HCT116 (cell line): ENCODE measurements at regions not wholly inside any gene's neighbourhood (a gene's known extent, or its start where the extent isn't known, plus 50 kb on each side); places are given as distances from the start of the nearest gene placed in this dataset.

Experiments used
- ELF1 ChIP-seq: IDR thresholded peaks from 2 replicates; pipeline ENCODE4 v1.6.1; 2012; ENCODE audit warnings: low read depth, borderline replicate concordance
- EZH2 ChIP-seq: fragments of 200-600 bp; sonication (generic); IDR thresholded peaks from 2 replicates; pipeline ENCODE4 v1.6.1; 2017; ENCODE audit warnings: antibody characterized with exemption, mixed run types
- EZH2phosphoT487 ChIP-seq: fragments of 200-600 bp; IDR thresholded peaks from 2 replicates; pipeline ENCODE4 v1.6.1; 2018; ENCODE audit warnings: antibody characterized with exemption, borderline replicate concordance
- POLR2A ChIP-seq: IDR thresholded peaks from 2 replicates; pipeline ENCODE4 v1.7.0; 2011; ENCODE audit warnings: borderline replicate concordance; ENCODE audit not compliant: insufficient read depth, insufficient read length; ENCODE audit errors: extremely low read depth
- POLR2AphosphoS5 ChIP-seq: IDR thresholded peaks from 2 replicates; pipeline ENCODE4 v1.6.1; 2011; ENCODE audit warnings: mild to moderate bottlenecking, low read depth, low read length, moderate library complexity
- SP1 ChIP-seq: IDR thresholded peaks from 2 replicates; pipeline ENCODE4 v1.6.1; 2012; ENCODE audit warnings: low read depth
- YY1 ChIP-seq: IDR thresholded peaks from 2 replicates; pipeline ENCODE4 v1.6.1; 2011; ENCODE audit warnings: low read length, low read depth, moderate library complexity, mild to moderate bottlenecking; ENCODE audit not compliant: insufficient replicate concordance; ENCODE audit errors: extremely low read depth
- ZNF274 ChIP-seq: fragments of 200-500 bp; sonication (Bioruptor generic); IDR thresholded peaks from 2 replicates; pipeline ENCODE4 v1.6.1; 2014; ENCODE audit warnings: mild to moderate bottlenecking, low read depth, low read length, inconsistent platforms
- TF ChIP-seq, protein P1 (sequence below), 3 experiments: fragments of 200-600 bp in 1 of 3; sonication (generic) in 1 of 3; IDR thresholded peaks in 2 of 3; conservative IDR thresholded peaks in 1 of 3; 2 replicates each; pipeline ENCODE4 v1.5.1; 2012 to 2017; ENCODE audit warnings: low read depth in 2 of 3, low read length in 2 of 3, antibody characterized with exemption in 1 of 3, borderline replicate concordance in 1 of 3, control low read depth in 1 of 3, mild to moderate bottlenecking in 1 of 3, mixed read lengths in 1 of 3, mixed run types in 1 of 3, moderate library complexity in 1 of 3; ENCODE audit not compliant: insufficient read depth in 1 of 3
- TF ChIP-seq, protein P2 (sequence below): IDR thresholded peaks from 2 replicates; pipeline ENCODE4 v1.6.1; 2012
- TF ChIP-seq, protein P3 (sequence below): IDR thresholded peaks from 2 replicates; pipeline ENCODE4 v1.6.1; 2012
- TF ChIP-seq, protein P4 (sequence below): IDR thresholded peaks from 2 replicates; pipeline ENCODE4 v1.6.1; 2012; ENCODE audit warnings: low read depth

DNA sequence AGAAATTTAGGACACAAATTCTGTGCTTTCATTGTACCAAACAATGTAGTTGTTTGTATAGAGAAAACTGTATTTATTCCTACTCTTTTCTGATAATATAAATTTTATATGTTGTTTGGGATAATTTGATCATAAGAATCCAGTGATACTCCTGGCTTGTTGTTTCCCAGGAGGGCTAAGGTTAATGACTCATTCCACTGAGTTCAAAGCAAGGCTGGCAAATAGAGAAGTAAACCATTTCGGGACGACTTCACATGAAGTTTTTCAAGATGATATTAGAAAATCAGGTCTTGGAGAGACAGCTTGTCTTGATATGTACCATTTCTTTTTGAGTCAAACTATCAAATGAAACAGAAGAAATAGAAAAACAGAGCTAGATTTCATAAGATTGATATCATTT lies 326.1 kb upstream of the CNR1 start:
- TF ChIP-seq POLR2AphosphoS5 (no peak), EZH2phosphoT487 (no peak), ELF1 (no peak), POLR2A (no peak), YY1 (no peak), SP1 (no peak), EZH2 (no peak), ZNF274 (no peak)
- TF ChIP-seq, protein P1, sequence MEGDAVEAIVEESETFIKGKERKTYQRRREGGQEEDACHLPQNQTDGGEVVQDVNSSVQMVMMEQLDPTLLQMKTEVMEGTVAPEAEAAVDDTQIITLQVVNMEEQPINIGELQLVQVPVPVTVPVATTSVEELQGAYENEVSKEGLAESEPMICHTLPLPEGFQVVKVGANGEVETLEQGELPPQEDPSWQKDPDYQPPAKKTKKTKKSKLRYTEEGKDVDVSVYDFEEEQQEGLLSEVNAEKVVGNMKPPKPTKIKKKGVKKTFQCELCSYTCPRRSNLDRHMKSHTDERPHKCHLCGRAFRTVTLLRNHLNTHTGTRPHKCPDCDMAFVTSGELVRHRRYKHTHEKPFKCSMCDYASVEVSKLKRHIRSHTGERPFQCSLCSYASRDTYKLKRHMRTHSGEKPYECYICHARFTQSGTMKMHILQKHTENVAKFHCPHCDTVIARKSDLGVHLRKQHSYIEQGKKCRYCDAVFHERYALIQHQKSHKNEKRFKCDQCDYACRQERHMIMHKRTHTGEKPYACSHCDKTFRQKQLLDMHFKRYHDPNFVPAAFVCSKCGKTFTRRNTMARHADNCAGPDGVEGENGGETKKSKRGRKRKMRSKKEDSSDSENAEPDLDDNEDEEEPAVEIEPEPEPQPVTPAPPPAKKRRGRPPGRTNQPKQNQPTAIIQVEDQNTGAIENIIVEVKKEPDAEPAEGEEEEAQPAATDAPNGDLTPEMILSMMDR (IDR thresholded peaks at IDR 0.05 in 2 of 3, conservative IDR thresholded peaks at IDR 0.05 in 1 of 3; ENCODE audit: borderline replicate concordance in 1 of 3, insufficient read depth in 1 of 3, low read depth in 2 of 3, low read length in 2 of 3): no peak
- TF ChIP-seq, protein P2, sequence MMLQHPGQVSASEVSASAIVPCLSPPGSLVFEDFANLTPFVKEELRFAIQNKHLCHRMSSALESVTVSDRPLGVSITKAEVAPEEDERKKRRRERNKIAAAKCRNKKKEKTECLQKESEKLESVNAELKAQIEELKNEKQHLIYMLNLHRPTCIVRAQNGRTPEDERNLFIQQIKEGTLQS: no peak
- TF ChIP-seq, protein P3, sequence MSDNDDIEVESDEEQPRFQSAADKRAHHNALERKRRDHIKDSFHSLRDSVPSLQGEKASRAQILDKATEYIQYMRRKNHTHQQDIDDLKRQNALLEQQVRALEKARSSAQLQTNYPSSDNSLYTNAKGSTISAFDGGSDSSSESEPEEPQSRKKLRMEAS: no peak
- TF ChIP-seq, protein P4, sequence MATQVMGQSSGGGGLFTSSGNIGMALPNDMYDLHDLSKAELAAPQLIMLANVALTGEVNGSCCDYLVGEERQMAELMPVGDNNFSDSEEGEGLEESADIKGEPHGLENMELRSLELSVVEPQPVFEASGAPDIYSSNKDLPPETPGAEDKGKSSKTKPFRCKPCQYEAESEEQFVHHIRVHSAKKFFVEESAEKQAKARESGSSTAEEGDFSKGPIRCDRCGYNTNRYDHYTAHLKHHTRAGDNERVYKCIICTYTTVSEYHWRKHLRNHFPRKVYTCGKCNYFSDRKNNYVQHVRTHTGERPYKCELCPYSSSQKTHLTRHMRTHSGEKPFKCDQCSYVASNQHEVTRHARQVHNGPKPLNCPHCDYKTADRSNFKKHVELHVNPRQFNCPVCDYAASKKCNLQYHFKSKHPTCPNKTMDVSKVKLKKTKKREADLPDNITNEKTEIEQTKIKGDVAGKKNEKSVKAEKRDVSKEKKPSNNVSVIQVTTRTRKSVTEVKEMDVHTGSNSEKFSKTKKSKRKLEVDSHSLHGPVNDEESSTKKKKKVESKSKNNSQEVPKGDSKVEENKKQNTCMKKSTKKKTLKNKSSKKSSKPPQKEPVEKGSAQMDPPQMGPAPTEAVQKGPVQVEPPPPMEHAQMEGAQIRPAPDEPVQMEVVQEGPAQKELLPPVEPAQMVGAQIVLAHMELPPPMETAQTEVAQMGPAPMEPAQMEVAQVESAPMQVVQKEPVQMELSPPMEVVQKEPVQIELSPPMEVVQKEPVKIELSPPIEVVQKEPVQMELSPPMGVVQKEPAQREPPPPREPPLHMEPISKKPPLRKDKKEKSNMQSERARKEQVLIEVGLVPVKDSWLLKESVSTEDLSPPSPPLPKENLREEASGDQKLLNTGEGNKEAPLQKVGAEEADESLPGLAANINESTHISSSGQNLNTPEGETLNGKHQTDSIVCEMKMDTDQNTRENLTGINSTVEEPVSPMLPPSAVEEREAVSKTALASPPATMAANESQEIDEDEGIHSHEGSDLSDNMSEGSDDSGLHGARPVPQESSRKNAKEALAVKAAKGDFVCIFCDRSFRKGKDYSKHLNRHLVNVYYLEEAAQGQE: no peak
